Kidney epithelial cell (primary cell): ENCODE measurements at regions not wholly inside any gene's neighbourhood (a gene's known extent, or its start where the extent isn't known, plus 50 kb on each side); places are given as distances from the start of the nearest gene placed in this dataset.

Experiments used
- DNase-seq: peaks from one replicate; pipeline ENCODE4 v3.0.0-alpha.2; 2010; ENCODE audit warnings: low read depth
- H3K27me3 ChIP-seq: 2 replicates; pipeline ENCODE4 v1.6.0; 2011; ENCODE audit warnings: low read length; ENCODE audit not compliant: control insufficient read depth, insufficient read depth
- H3K36me3 ChIP-seq: 2 replicates; pipeline ENCODE4 v1.5.1; 2011; ENCODE audit warnings: low read length; ENCODE audit not compliant: control insufficient read depth, insufficient read depth
- H3K4me3 ChIP-seq: 2 replicates; pipeline ENCODE4 v1.5.1; 2011; ENCODE audit warnings: low read depth, mild to moderate bottlenecking, control low read depth, low read length
- CTCF ChIP-seq: IDR thresholded peaks from 2 replicates; pipeline ENCODE4 v1.5.1; 2011; ENCODE audit warnings: mild to moderate bottlenecking, moderate library complexity, low read length, control low read depth, inconsistent platforms; ENCODE audit not compliant: insufficient read depth, poor library complexity, severe bottlenecking

GRCh38 chr7:121449329-121449728 is 53.2 kb upstream of the FAM3C start:
- no peaks in the 10 kb centered on the region for H3K27me3 ChIP-seq
- no peak for DNase-seq
- no peak overlapping the region for H3K4me3 ChIP-seq
- H3K36me3 ChIP-seq = no peaks in the 10 kb centered on the region
- no peak for TF ChIP-seq CTCF

- Histone ChIP-seq H3K4me3 (no peak overlapping the region), H3K27me3 (no peaks in the 10 kb centered on the region), H3K36me3 (no peaks in the 10 kb centered on the region)
- no peak for TF ChIP-seq CTCF
- DNase-seq = no peak
Measured at GRCh38 chr7:121448429-121448828, 52.3 kb upstream of the FAM3C start.

GRCh38 chr7:121447911-121448300 is 51.8 kb upstream of the FAM3C start:
- TF ChIP-seq CTCF = no peak
- H3K27me3 ChIP-seq = no peaks in the 10 kb centered on the region
- no peak overlapping the region for H3K4me3 ChIP-seq
- DNase-seq = no peak
- H3K36me3 ChIP-seq = no peaks in the 10 kb centered on the region

GRCh38 chr7:121447243-121447910 is 51.3 kb upstream of the FAM3C start:
- no peak for TF ChIP-seq CTCF
- no peaks in the 10 kb centered on the region for H3K27me3 ChIP-seq
- DNase-seq = no peak
- H3K36me3 ChIP-seq = no peaks in the 10 kb centered on the region
- H3K4me3 ChIP-seq = no peak overlapping the region

GRCh38 chr7:121446526-121446925 is 50.4 kb upstream of the FAM3C start:
- DNase-seq = no peak
- Histone ChIP-seq H3K27me3 (no peaks in the 10 kb centered on the region), H3K36me3 (no peaks in the 10 kb centered on the region), H3K4me3 (no peak overlapping the region)
- no peak for TF ChIP-seq CTCF
